ENCODE measurements at regions not wholly inside any gene's neighbourhood (a gene's known extent, or its start where the extent isn't known, plus 50 kb on each side); places are given as distances from the start of the nearest gene placed in this dataset.
"Not testable (repeated sequence)": the region's sequence is repeated elsewhere in the genome, so short reads cannot be mapped to it uniquely, and the experiment has no call there.

GRCh38 chr2:212894026-212894425 is 257.4 kb downstream of the IKZF2 start:
- TF ChIP-seq POLR2A (IDR thresholded peaks at IDR 0.05), result no peak
- no peak overlapping the region for H3K4me3 ChIP-seq
- H3K36me3 ChIP-seq, result no peaks in the 10 kb centered on the region
- no peak overlapping the region for H3K27ac ChIP-seq
- no peak for DNase-seq
- no peaks in the 10 kb centered on the region for H3K4me1 ChIP-seq
- no peaks in the 10 kb centered on the region for H3K9me3 ChIP-seq
- no peaks in the 10 kb centered on the region for H3K27me3 ChIP-seq
- intact Hi-C loops (cut with DNase I; ENCODE audit: low total_unique reads), result no loop called here

DNA sequence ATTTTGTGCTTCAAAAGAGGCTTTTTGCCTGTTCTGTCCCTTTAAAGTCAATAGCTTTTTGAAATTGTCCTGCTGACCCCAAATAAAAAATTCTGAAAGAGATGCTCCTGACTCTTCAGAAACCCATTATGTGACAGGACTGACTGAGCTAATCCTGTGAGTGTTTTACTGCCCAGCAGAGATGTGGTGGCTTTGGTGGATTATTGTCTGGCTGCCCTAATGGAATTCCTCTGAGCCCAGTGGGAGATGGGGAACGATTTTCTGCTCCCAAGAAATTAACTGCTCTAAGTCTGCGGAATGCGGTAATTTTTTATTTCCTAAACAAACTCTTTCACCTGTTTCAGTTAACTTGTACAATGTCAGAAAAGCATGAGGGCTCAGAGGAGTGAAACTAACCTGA is 258.2 kb downstream of the IKZF2 start:
- intact Hi-C loops (cut with DNase I; ENCODE audit: low total_unique reads), result no loop called here
- no peak for DNase-seq
- Histone ChIP-seq H3K27me3 (no peaks in the 10 kb centered on the region), H3K27ac (no peak overlapping the region), H3K36me3 (no peaks in the 10 kb centered on the region), H3K9me3 (no peaks in the 10 kb centered on the region), H3K4me1 (no peaks in the 10 kb centered on the region), H3K4me3 (no peak overlapping the region)
- TF ChIP-seq, protein P1, sequence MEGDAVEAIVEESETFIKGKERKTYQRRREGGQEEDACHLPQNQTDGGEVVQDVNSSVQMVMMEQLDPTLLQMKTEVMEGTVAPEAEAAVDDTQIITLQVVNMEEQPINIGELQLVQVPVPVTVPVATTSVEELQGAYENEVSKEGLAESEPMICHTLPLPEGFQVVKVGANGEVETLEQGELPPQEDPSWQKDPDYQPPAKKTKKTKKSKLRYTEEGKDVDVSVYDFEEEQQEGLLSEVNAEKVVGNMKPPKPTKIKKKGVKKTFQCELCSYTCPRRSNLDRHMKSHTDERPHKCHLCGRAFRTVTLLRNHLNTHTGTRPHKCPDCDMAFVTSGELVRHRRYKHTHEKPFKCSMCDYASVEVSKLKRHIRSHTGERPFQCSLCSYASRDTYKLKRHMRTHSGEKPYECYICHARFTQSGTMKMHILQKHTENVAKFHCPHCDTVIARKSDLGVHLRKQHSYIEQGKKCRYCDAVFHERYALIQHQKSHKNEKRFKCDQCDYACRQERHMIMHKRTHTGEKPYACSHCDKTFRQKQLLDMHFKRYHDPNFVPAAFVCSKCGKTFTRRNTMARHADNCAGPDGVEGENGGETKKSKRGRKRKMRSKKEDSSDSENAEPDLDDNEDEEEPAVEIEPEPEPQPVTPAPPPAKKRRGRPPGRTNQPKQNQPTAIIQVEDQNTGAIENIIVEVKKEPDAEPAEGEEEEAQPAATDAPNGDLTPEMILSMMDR (IDR thresholded peaks at IDR 0.05), result no peak
- no peak for TF ChIP-seq POLR2A (IDR thresholded peaks at IDR 0.05)

DNA sequence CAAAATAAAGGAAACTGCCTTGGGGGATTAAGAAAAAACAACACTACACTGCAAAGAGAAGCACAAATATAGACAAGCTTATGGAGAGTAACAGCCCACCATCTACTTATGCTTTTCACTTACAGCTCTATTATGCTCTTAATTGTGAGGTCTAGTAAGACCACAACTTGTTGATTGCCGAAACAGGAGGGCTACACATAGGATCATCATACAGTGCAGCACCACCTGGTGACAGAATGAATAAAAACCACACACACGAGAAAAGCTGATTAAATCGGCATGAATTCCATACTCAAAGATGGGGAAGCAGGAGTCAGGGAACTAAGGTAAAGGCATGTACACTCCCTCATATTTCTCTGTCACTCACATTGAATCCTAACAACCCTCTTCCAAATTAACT is 259.2 kb downstream of the IKZF2 start:
- H3K9me3 ChIP-seq, result no peaks in the 10 kb centered on the region
- no peak for DNase-seq
- TF ChIP-seq, protein P1 (IDR thresholded peaks at IDR 0.05), result no peak
- TF ChIP-seq POLR2A (IDR thresholded peaks at IDR 0.05), result no peak
- H3K36me3 ChIP-seq, result no peaks in the 10 kb centered on the region
- no peaks in the 10 kb centered on the region for H3K27me3 ChIP-seq
- intact Hi-C loops (cut with DNase I; ENCODE audit: low total_unique reads), result no loop called here
- no peaks in the 10 kb centered on the region for H3K4me1 ChIP-seq
- H3K4me3 ChIP-seq, result no peak overlapping the region
- no peak overlapping the region for H3K27ac ChIP-seq

DNA sequence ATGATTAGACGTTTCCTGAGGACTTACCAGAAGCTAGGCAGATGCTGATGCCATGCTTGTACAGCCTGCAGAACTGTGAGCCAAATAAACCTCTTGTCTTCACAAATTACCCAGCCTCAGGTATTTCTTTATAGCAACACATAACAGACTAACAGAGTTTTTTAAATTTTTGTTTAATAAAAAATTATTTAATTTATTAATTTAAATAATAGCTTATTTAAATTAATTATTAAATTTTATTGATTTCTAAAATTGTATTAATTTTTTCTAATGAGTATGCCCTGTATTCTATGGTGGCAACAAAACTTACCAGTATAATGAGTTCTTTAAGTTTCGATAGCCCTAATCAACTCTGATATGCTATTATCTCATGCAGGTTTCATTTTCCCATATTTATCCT is 259.8 kb downstream of the IKZF2 start:
- Histone ChIP-seq H3K36me3 (no peaks in the 10 kb centered on the region), H3K4me3 (no peak overlapping the region), H3K4me1 (no peaks in the 10 kb centered on the region), H3K9me3 (no peaks in the 10 kb centered on the region), H3K27ac (no peak overlapping the region), H3K27me3 (no peaks in the 10 kb centered on the region)
- intact Hi-C loops (cut with DNase I; ENCODE audit: low total_unique reads), result no loop called here
- DNase-seq, result no peak
- TF ChIP-seq POLR2A (IDR thresholded peaks at IDR 0.05), result no peak
- TF ChIP-seq, protein P1 (IDR thresholded peaks at IDR 0.05), result no peak

GRCh38 chr2:212882626-212883025 is 268.8 kb downstream of the IKZF2 start:
- no peaks in the 10 kb centered on the region for H3K9me3 ChIP-seq
- H3K36me3 ChIP-seq, result no peaks in the 10 kb centered on the region
- no peaks in the 10 kb centered on the region for H3K4me1 ChIP-seq
- TF ChIP-seq, protein P1 (IDR thresholded peaks at IDR 0.05), result no peak
- TF ChIP-seq POLR2A (IDR thresholded peaks at IDR 0.05), result no peak
- no peak for DNase-seq
- intact Hi-C loops (cut with DNase I; ENCODE audit: low total_unique reads), result no loop called here
- no peak overlapping the region for H3K4me3 ChIP-seq
- H3K27ac ChIP-seq, result no peak overlapping the region
- H3K27me3 ChIP-seq, result no peaks in the 10 kb centered on the region

DNA sequence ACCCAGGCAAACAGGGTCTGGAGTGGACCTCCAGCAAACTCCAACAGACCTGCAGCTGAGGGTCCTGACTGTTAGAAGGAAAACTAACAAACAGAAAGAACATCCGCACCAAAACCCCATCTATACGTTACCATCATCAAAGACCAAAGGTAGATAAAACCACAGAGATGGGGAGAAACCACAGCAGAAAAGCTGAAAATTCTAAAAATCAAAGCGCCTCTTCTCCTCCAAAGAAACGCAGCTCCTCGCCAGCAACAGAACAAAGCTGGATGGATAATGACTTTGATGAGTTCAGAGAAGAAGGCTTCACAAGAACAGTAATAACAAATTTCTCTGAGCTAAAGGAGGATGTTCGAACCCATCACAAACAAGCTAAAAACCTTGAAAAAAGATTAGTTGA is 274.9 kb downstream of the IKZF2 start:
- H3K9me3 ChIP-seq; H3K27me3 ChIP-seq; H3K4me1 ChIP-seq; H3K4me3 ChIP-seq; DNase-seq; intact Hi-C loops (cut with DNase I; ENCODE audit: low total_unique reads); H3K27ac ChIP-seq; H3K36me3 ChIP-seq: not testable (repeated sequence)

DNA sequence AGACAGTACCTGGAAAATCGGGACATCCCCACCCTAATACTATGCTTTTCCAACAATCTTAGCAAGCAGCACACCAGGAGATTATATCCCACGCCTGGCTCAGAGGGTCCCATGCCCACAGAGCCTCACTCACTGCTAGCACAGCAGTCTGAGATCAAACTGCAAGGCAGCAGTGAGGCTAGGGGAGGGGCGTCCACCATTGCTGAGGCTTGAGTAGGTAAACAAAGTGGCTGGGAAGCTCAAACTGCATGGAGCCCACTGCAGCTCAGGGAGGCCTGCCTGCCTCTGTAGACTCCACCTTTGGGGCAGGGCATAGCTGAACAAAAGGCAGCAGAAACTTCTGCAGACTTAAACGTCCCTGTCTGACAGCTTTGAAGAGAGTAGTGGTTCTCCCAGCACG is 275.5 kb downstream of the IKZF2 start:
- H3K9me3 ChIP-seq; H3K4me1 ChIP-seq; H3K4me3 ChIP-seq; H3K27me3 ChIP-seq; H3K27ac ChIP-seq; intact Hi-C loops (cut with DNase I; ENCODE audit: low total_unique reads); DNase-seq; H3K36me3 ChIP-seq: not testable (repeated sequence)
